Left hindlimb (tissue), 1 donor: ENCODE measurements at regions not wholly inside any gene's neighbourhood (a gene's known extent, or its start where the extent isn't known, plus 50 kb on each side); places are given as distances from the start of the nearest gene placed in this dataset.

Experiments used
- DNase-seq: peaks from one replicate; pipeline ENCODE4 v3.0.0-alpha.2; 2018

DNA sequence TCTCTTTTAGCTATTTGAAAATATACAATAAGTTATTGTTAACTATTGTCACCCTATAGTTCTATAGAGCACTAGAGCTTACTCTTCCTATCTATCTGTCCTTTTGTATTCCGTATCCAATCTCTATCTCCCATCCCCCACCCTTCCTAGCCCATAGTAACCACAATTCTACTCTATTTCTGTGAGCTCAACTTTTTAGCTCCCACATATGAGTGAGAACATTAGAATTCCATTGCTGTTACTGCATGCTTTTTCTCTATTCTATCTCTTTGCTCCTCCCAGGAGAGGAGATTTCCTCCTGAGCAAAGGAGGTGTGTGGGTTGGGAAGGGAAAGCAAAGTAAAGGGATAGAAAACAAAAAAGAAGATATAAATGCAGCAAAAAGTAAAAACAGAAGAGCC is 105.6 kb upstream of the SLC4A7 start:
- no peak for DNase-seq

GRCh38 chr3:27585429-27585828 is 101.2 kb upstream of the SLC4A7 start:
- no peak for DNase-seq

DNA sequence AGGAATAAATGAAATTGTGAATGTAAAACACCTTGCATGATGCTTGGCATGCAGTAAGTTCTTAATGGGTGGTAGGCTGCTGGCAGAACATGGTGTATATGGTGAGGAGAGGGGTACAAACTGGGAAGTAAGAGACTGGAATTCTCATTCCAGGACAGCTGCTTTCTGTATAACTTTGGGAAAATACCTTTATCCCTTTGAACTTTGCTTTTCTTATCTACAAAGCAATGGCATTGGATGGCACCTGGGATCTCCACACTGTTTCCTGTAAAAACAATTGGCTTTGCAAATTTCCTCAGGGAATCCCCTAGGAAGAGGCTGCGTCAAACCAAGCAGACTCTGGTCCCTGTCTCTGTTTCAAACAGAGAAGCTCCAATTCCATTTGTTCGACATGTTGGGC is 100.7 kb upstream of the SLC4A7 start:
- no peak for DNase-seq

DNA sequence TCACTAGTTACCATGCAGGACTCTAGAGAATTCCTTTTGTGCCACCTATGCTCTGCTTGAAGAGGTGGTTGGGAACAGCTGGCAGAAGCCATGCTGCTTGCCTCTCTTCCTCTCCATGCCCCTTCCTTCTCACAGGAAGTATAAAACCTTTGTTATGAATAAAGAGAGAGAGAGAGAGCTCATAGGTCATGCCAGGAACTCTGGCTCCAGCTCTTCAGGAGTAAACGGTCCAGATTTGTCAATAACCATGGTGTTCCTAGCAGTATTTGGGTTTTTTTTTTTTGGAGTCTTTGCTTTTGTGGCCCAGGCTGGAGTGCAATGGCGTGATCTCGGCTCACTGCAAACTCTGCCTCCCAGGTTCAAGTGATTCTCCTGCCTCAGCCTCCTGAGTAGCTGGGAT is 97.7 kb upstream of the SLC4A7 start:
- DNase-seq, result no peak

DNA sequence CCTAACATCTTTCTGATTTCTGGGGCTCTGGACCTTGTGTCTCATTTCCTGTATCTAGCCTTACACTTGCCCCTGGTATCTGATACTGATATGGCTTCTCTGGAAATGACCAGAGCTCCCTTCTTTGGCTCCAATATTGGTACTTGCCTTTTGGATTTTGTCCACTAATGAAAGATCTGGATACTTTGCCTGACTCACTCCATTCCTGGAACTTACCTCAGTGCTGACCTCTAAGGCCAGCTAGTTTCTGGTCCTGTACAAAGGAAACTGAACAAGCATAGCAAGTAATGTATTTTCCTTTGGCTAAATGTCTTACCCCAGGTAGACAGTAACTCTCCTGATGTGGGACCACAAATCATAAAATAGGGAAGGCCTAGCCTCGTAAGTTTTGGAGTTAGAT is 93.8 kb upstream of the SLC4A7 start:
- no peak for DNase-seq

- no peak for DNase-seq
Measured at GRCh38 chr3:27577504-27577903, 93.3 kb upstream of the SLC4A7 start.

DNA sequence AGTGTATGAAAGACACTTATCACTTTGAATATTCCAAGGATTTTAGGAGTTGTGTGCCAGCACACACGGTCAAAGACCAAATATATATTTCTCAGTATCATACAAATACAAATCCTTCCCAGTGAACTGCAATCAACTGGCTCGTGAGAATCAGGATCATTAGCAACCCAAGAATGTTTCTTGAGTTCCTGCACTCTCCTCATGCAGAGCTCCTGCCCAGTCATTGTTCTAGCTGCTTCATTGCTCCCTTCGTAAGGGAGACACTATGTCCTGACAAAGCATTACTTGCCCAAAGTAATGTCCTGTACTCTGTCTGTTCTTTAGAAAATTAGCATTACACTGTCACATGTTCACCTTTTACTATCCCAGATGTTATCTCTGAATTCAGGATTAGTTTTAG is 92.0 kb upstream of the SLC4A7 start:
- no peak for DNase-seq

DNA sequence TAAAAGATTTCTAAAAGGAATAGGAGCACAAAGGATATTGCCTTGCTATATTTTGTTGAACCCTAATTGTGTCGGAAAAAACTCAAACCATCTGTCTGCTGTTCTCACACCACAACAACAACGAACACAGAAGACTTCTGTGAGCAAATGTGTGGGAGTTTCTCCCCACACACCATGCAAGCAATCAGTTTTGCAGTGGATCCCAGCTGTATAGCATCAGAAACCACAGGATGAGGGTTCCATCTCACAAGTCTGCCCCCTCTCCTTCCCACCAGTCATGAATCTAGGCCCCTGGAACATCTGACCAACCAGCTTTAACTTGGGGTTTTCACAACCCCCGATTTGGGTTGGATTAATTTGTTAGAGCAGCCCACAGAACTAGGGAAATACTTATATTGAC is 91.3 kb upstream of the SLC4A7 start:
- DNase-seq, result no peak

DNA sequence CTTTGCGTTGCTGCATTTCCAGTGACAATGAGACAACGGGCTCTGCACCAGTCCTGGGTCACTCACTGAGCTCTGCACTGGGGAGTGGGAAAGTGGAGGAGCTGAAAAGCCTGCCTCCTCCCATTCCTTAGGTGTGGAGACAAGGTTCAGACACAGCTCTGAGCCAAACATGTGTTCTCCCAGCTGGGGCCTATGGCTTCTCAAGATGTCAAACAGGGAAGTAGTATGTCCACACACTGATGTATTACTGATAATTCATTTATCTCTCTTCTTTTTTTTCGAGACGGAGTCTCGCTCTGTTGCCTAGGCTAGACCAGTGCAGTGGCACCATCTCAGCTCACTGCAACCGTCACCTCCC is 90.2 kb upstream of the SLC4A7 start:
- DNase-seq, result no peak

GRCh38 chr3:27573780-27574437 is 89.7 kb upstream of the SLC4A7 start:
- no peak for DNase-seq

DNA sequence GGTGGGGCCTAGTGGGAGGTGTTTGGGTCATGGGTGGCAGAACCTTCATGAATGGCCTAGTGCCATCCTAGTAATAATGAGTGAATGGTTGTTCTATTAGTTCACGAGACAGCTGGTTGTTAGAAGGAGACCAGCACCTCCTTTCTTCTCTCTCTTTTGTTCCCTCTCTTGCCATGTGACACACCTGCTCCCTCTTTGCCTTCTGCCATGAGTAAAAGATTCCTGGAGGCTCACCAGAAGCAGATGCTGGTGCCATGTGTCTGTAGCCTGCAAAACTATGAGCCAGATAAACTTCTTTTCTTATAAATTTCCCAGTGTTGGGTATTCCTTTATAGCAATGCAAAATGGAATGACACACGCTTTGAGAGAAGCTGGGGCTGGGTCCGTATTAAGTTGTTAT is 89.0 kb upstream of the SLC4A7 start:
- no peak for DNase-seq

DNA sequence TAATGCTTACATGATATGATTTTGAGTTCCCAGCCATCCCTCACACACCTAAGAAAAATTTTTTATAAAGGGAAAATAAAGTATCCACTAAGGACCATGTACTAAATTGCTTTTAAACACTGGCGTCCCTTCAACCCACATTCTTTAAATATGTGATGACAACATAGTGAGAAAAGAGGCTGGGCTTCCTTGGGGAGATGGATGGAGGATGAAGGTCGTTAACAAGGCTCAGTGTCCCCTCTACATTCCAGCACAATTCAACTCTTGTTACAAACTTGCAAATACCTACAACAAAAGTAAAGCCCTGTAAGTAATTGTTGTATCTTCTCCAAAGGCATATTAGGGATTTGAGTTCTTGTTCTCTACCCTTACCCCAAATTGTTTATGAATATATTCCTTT is 87.2 kb upstream of the SLC4A7 start:
- no peak for DNase-seq

DNA sequence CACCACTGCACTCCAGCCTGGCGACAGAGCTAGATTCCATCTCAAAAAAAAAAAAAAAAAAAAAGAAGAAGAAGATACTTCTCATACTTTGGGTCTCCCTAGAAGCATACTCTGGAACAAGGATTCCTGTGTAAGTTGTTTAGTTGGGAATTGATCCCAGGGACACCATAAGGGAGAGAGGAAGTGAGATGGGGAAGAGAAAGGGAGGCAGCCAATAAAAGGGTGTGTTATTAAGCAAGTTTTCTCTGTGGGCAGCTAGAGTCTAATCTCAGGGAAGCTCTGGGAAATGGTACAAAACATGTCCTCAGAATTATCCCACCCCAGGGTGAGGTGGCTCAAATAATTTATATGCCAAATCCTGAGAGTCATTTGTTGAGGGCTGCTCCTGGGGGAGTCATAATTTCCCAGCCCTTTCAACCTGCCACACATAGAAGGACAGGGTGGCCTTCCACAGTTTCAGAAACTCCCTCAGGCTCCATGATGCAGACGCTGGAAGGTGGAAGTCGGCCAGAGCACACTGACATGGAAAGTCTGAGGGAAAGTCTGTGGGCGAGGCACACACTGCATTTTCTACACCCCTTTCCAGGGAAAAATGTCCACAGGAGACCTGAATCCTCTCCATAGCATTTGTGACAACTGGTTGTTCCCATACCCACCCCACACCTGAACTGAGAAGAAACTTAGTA is 86.4 kb upstream of the SLC4A7 start:
- DNase-seq, result peak; percentile 58

DNA sequence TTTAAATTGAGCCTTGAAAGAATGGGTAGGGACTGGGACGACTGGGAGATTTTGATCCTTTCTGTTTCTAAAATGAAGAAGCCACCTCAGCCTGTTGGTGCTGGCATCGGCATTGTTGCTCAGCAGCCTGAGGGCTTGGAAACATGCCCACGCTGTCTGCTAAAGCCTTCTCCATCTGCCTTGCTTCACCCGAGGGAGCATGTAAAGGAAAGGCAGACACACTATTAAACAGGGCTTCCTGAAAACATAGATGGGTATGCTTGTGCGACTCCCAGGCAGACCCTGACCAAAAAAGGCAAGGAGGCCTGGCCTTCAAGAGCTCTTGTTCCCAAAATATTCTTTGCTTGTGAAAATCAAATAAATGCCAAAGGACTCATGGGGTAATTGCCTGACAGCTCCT is 84.2 kb upstream of the SLC4A7 start:
- peak; percentile 49 for DNase-seq

GRCh38 chr3:27567251-27567650 is 83.1 kb upstream of the SLC4A7 start:
- no peak for DNase-seq

- no peak for DNase-seq
Measured at GRCh38 chr3:27565201-27565852, 81.1 kb upstream of the SLC4A7 start.

- DNase-seq, result no peak
Measured at GRCh38 chr3:27561576-27561975, 77.4 kb upstream of the SLC4A7 start.

DNA sequence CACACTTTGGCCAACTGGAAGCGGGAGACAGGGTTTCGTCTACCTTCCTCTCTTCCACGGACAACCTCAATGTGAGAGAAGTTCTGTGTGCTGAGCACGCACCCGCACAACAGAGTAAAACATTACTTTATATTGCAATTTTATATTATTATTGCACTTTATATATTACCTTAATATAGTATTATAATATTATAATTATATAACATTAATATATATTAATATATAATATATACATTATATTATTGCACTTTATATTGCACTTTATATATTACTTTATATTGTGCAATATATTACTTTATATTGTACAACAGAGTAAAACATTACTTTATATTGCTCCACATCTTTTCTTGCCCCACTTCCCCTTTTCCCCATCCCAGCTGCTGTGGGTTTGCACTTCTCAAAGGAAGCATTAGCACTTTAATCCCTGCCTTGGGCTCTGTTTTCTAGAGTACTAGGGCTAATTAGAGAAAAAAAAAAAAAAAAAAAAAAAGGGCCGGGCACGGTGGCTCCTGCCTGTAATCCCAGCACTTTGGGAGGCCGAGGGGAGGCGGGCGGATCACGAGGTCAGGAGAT is 76.4 kb upstream of the SLC4A7 start:
- DNase-seq, result no peak

- DNase-seq, result peak; percentile 76
Measured at GRCh38 chr3:27559835-27560234, 75.7 kb upstream of the SLC4A7 start.

- DNase-seq, result no peak
Measured at GRCh38 chr3:27559381-27559780, 75.2 kb upstream of the SLC4A7 start.

DNA sequence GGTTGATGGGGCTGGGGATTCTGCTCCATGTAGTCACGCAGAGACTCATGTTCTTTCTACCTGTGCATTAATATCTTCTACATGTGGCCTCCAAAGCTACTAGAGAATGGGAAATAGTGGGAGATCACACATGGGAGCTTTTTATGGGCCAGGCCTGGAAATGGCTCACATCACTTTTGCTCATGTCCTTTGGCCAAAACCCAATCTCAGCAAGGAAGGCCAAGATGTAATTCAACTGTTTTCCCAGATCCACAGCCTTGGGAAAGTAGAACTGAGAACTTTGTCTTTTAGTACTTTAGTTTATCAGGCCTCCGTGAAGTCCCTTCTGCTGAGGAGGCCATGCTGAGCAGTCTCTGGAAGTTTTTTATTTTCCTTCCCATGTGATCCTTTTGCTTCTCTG is 73.2 kb upstream of the SLC4A7 start:
- DNase-seq, result no peak

DNA sequence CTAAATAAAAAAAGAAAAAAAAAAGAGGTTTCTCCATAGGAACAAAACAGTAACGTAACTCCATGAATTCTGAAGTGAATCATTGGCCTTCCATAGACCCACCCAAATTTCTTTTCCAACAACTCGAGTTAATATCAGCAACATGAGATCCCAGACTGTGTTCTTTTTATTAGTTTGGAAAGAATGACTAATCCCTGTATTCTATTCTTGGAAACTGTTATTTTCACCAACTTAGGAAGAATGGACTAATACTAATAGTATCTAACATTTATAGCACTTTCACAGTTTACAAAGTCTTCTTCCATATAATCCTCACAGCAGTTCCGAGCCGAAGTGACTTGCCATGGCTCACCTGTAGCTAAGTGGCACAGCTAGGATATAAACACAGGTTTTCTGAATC is 72.7 kb upstream of the SLC4A7 start:
- no peak for DNase-seq

DNA sequence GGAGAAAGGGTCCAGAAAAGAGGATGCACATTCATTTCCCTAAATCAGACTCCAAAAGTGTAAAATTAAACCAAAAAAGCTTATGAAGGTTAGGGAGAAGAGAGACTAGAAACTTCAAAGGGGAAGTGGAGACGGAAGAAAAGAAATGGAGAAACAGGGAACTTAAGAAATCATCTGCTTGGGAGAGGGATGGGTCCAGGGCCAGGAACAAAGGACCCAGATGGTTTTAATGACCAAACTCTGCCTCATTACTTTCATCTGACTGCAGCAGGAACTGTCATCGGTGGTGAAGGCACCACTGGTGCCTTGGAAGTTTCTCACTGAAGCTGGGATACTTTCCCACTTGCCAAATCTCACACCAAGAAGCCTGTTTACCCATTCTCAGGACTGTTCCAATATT is 70.5 kb upstream of the SLC4A7 start:
- DNase-seq, result no peak

DNA sequence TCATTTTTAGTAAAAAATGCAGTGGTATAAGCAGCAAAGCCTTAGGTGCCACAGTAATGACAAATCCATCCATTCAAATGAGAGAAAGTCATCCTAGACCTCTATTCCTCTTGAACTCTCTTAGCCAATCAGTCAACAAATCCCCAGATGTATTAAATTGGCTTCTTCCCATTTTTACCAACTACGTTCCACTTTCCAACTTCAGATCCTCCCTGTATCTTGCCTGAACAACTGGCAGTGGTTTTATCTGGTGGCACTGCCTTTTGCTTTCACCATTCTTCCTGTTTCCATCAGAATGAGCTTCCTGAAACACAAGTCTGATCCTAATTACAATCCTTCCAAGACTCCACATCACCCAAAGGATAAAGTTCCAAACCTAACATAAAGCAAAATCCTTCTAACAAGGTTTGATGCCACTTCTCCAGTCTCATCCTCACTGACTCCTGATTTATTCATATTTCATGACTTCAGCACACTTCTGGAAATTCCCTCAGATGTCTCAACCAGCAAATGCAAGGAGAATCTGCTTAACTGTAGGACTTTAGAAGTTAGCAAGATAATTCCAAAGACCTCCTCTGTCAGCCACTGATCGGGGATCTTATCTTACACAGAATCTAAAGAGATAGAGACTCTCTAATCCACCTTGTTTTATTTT is 69.8 kb upstream of the SLC4A7 start:
- DNase-seq, result no peak
